Caco-2 (cell line): ENCODE measurements at regions not wholly inside any gene's neighbourhood (a gene's known extent, or its start where the extent isn't known, plus 50 kb on each side); places are given as distances from the start of the nearest gene placed in this dataset.

Experiments
- BruUV-seq: library from RNA; stranded (reverse); fragments of 400-500 nt; replicated peaks from 2 replicates; lab custom pipeline; 2021; lab: Mats Ljungman, UMichigan
- CTCF ChIA-PET: fragments of 300-600 bp; sonication (Branson Sonifier 250); formaldehyde crosslinking; loops from one replicate; lab custom pipeline; 2022; ENCODE audit warnings: antibody characterized with exemption; lab: Charles Lee
- POLR2A ChIA-PET: fragments of 300-600 bp; sonication (Branson Sonifier 250); formaldehyde crosslinking; loops from one replicate; lab custom pipeline; 2022; ENCODE audit warnings: antibody characterized with exemption; lab: Charles Lee
- DNase-seq, 2 experiments: peaks; one replicate each; pipeline versions ENCODE4 v3.0.0 to v3.0.0-alpha.2; 2020 to 2022
- H3K27me3 ChIP-seq: replicated peaks from 2 replicates; pipeline ENCODE4 v1.6.0; 2011; ENCODE audit warnings: low read length; ENCODE audit not compliant: control insufficient read depth, insufficient read depth
- H3K36me3 ChIP-seq: 2 replicates; pipeline ENCODE4 v1.5.1; 2011; ENCODE audit warnings: low read length; ENCODE audit not compliant: control insufficient read depth, insufficient read depth
- H3K4me1 ChIP-seq: fragments of 250-450 bp; sonication (Bioruptor Pico); 2 replicates; pipeline ENCODE4 v1.5.1; 2020; ENCODE audit warnings: mild to moderate bottlenecking
- H3K4me3 ChIP-seq: 2 replicates; pipeline ENCODE4 v1.5.1; 2011; ENCODE audit warnings: low read depth, mild to moderate bottlenecking, control low read depth, low read length
- H3K9me3 ChIP-seq: fragments of 250-450 bp; sonication (Bioruptor Pico); 2 replicates; pipeline ENCODE4 v1.5.1; 2020; ENCODE audit warnings: mild to moderate bottlenecking, moderate library complexity
- H3K27ac Mint-ChIP-seq: one replicate; pipeline ENCODE4 v1.8.0; 2022; ENCODE audit warnings: mixed read lengths; ENCODE audit not compliant: unreplicated experiment
- H3K27me3 Mint-ChIP-seq: one replicate; pipeline ENCODE4 v1.8.0; 2022; ENCODE audit warnings: mixed read lengths; ENCODE audit not compliant: insufficient read depth, unreplicated experiment
- H3K36me3 Mint-ChIP-seq: one replicate; pipeline ENCODE4 v1.8.0; 2022; ENCODE audit warnings: mild to moderate bottlenecking, mixed read lengths; ENCODE audit not compliant: insufficient read depth, unreplicated experiment
- H3K4me1 Mint-ChIP-seq: one replicate; pipeline ENCODE4 v1.8.0; 2022; ENCODE audit warnings: low read depth, mixed read lengths; ENCODE audit not compliant: unreplicated experiment
- H3K4me3 Mint-ChIP-seq: one replicate; pipeline ENCODE4 v1.8.0; 2022; ENCODE audit warnings: mild to moderate bottlenecking, moderate library complexity, mixed read lengths; ENCODE audit not compliant: unreplicated experiment
- H3K9me3 Mint-ChIP-seq: one replicate; pipeline ENCODE4 v1.8.0; 2022; ENCODE audit warnings: mixed read lengths; ENCODE audit not compliant: unreplicated experiment
- CTCF ChIP-seq, 2 experiments: fragments of 200-600 bp in 1 of 2; IDR thresholded peaks; 1 replicate in 1 of 2; 2 replicates in 1 of 2; pipeline versions ENCODE4 v1.5.1 to v1.8.0; 2011 to 2022; ENCODE audit warnings: antibody characterized with exemption in 1 of 2, control low read depth in 1 of 2, inconsistent platforms in 1 of 2, low read depth in 1 of 2, low read length in 1 of 2, mild to moderate bottlenecking in 1 of 2, moderate library complexity in 1 of 2; ENCODE audit not compliant: insufficient read depth in 1 of 2, severe bottlenecking in 1 of 2, unreplicated experiment in 1 of 2
- intact Hi-C: fragments of 100-400 bp; cut with micrococcal nuclease; formaldehyde crosslinking; loops from one replicate; pipeline ENCODE4 v1.10.0; 2022; ENCODE audit not compliant: unreplicated experiment

GRCh38 chr15:85943151-85943550 is 136.5 kb upstream of the AGBL1 start:
- ChIA-PET POLR2A (no interaction called here), CTCF (no interaction called here)
- Histone ChIP-seq H3K27me3 (no peaks in the 10 kb centered on the region), H3K9me3 (no peaks in the 10 kb centered on the region), H3K4me1 (peaks cover 8% of the 10 kb centered on the region; the same call in 1 of the 2 replicates), H3K4me3 (no peak overlapping the region), H3K36me3 (no peaks in the 10 kb centered on the region)
- Mint-ChIP-seq H3K4me1 (no peaks in the 10 kb centered on the region), H3K9me3 (no peaks in the 10 kb centered on the region), H3K4me3 (no peak overlapping the region), H3K27ac (no peak overlapping the region), H3K36me3 (no peaks in the 10 kb centered on the region), H3K27me3 (no peaks in the 10 kb centered on the region)
- no peak for DNase-seq
- BruUV-seq: no TSS peak
- no peak for TF ChIP-seq CTCF (IDR thresholded peaks at IDR 0.05; ENCODE audit: insufficient read depth in 1 of 2, low read depth in 1 of 2, low read length in 1 of 2, severe bottlenecking in 1 of 2, unreplicated experiment in 1 of 2)
- intact Hi-C loops: no loop called here

- CTCF ChIA-PET: no interaction called here
- no peaks in the 10 kb centered on the region for H3K27me3 Mint-ChIP-seq
- no peaks in the 10 kb centered on the region for H3K27me3 ChIP-seq
Observed at GRCh38 chr15:85943791-85944190, 135.9 kb upstream of the AGBL1 start.

GRCh38 chr15:85947021-85947420 is 132.7 kb upstream of the AGBL1 start:
- Mint-ChIP-seq H3K4me3 (no peak overlapping the region), H3K4me1 (no peaks in the 10 kb centered on the region), H3K36me3 (no peaks in the 10 kb centered on the region), H3K9me3 (no peaks in the 10 kb centered on the region), H3K27me3 (no peaks in the 10 kb centered on the region), H3K27ac (no peak overlapping the region)
- CTCF ChIA-PET: no interaction called here
- H3K9me3 ChIP-seq: no peaks in the 10 kb centered on the region
- POLR2A ChIA-PET: no interaction called here
- H3K27me3 ChIP-seq: no peaks in the 10 kb centered on the region
- BruUV-seq: no TSS peak
- TF ChIP-seq CTCF (IDR thresholded peaks at IDR 0.05; ENCODE audit: insufficient read depth in 1 of 2, low read depth in 1 of 2, low read length in 1 of 2, severe bottlenecking in 1 of 2, unreplicated experiment in 1 of 2): no peak
- DNase-seq: no peak
- no peaks in the 10 kb centered on the region for H3K4me1 ChIP-seq
- no peaks in the 10 kb centered on the region for H3K36me3 ChIP-seq
- no peak overlapping the region for H3K4me3 ChIP-seq
- intact Hi-C loops: no loop called here

More at GRCh38 chr15:85943791-85944190, 135.9 kb upstream of the AGBL1 start:
- no peaks in the 10 kb centered on the region for H3K9me3 Mint-ChIP-seq
- no peak overlapping the region for H3K4me3 ChIP-seq
- no peaks in the 10 kb centered on the region for H3K4me1 Mint-ChIP-seq
- no peak overlapping the region for H3K27ac Mint-ChIP-seq
- no peaks in the 10 kb centered on the region for H3K36me3 Mint-ChIP-seq
- no peaks in the 10 kb centered on the region for H3K36me3 ChIP-seq
- no TSS peak for BruUV-seq
- no peak overlapping the region for H3K4me3 Mint-ChIP-seq
- peaks cover 8% of the 10 kb centered on the region; the same call in 1 of the 2 replicates for H3K4me1 ChIP-seq
- no peak for TF ChIP-seq CTCF (IDR thresholded peaks at IDR 0.05; ENCODE audit: insufficient read depth in 1 of 2, low read depth in 1 of 2, low read length in 1 of 2, severe bottlenecking in 1 of 2, unreplicated experiment in 1 of 2)
- no peaks in the 10 kb centered on the region for H3K9me3 ChIP-seq
- POLR2A ChIA-PET: no interaction called here
- DNase-seq: no peak
- intact Hi-C loops: no loop called here
